WTC11 (cell line): ENCODE measurements at regions not wholly inside any gene's neighbourhood (a gene's known extent, or its start where the extent isn't known, plus 50 kb on each side); places are given as distances from the start of the nearest gene placed in this dataset.

Experiments used
- ATAC-seq: fragments of 200-7000 bp; cut with Tn5 transposase; 2 replicates; pipeline ENCODE4 v1.10.0; 2021; ENCODE audit warnings: mild to moderate bottlenecking, moderate library complexity
- CTCF ChIA-PET: fragments of 300-600 bp; sonication (Branson Sonifier 250); formaldehyde crosslinking; loops from one replicate; lab custom pipeline; 2021; ENCODE audit warnings: antibody characterized with exemption; lab: Charles Lee
- POLR2A ChIA-PET: fragments of 350-600 bp; sonication (Branson Sonifier 250); formaldehyde crosslinking; loops from one replicate; lab custom pipeline; 2021; ENCODE audit warnings: antibody characterized with exemption; lab: Charles Lee
- DNase-seq: peaks from one replicate; pipeline ENCODE4 v3.0.0; 2021; ENCODE audit warnings: low spot score
- H3K27ac Mint-ChIP-seq: 2 replicates; pipeline ENCODE4 v1.8.0; 2021; ENCODE audit warnings: mixed read lengths
- H3K27me3 Mint-ChIP-seq: 2 replicates; pipeline ENCODE4 v1.8.0; 2021; ENCODE audit warnings: low read depth, mild to moderate bottlenecking, moderate library complexity, mixed read lengths
- H3K36me3 Mint-ChIP-seq: 2 replicates; pipeline ENCODE4 v1.8.0; 2021; ENCODE audit warnings: mixed read lengths
- H3K4me1 Mint-ChIP-seq: 2 replicates; pipeline ENCODE4 v1.8.0; 2022; ENCODE audit warnings: mixed read lengths
- H3K4me3 Mint-ChIP-seq: 2 replicates; pipeline ENCODE4 v1.8.0; 2021; ENCODE audit warnings: mild to moderate bottlenecking, moderate library complexity, mixed read lengths
- H3K9me3 Mint-ChIP-seq: 2 replicates; pipeline ENCODE4 v1.8.0; 2021; ENCODE audit warnings: mixed read lengths
- ATF6 ChIP-seq: sonication (generic); formaldehyde crosslinking; IDR thresholded peaks from 2 replicates; pipeline ENCODE4 v1.8.1; 2023; ENCODE audit warnings: mild to moderate bottlenecking, missing genetic modification reagents
- CDX4 ChIP-seq: fragments of 250-450 bp; sonication (Bioruptor Pico); IDR thresholded peaks from 2 replicates; pipeline ENCODE4 v1.9.0; 2021; ENCODE audit warnings: moderate library complexity, mild to moderate bottlenecking, inconsistent platforms, borderline replicate concordance
- HMGA2 ChIP-seq: fragments of 250-450 bp; sonication (Bioruptor Pico); IDR thresholded peaks from 2 replicates; pipeline ENCODE4 v1.4.0; 2021; ENCODE audit warnings: mild to moderate bottlenecking, moderate library complexity
- JAZF1 ChIP-seq: fragments of 250-450 bp; sonication (Bioruptor Pico); IDR thresholded peaks from 2 replicates; pipeline ENCODE4 v1.9.0; 2021; ENCODE audit warnings: moderate library complexity, mild to moderate bottlenecking, inconsistent platforms
- KAT7 ChIP-seq: sonication (generic); formaldehyde crosslinking; IDR thresholded peaks from 2 replicates; pipeline ENCODE4 v1.8.1; 2023; ENCODE audit warnings: missing genetic modification reagents, mild to moderate bottlenecking, borderline replicate concordance
- MYBL2 ChIP-seq: sonication (generic); formaldehyde crosslinking; IDR thresholded peaks from 2 replicates; pipeline ENCODE4 v1.8.1; 2023; ENCODE audit warnings: mild to moderate bottlenecking, moderate library complexity, missing genetic modification reagents
- NFATC4 ChIP-seq: fragments of 250-450 bp; sonication (Bioruptor Pico); IDR thresholded peaks from 2 replicates; pipeline ENCODE4 v1.9.0; 2021; ENCODE audit warnings: mild to moderate bottlenecking
- NR3C1 ChIP-seq: sonication (generic); formaldehyde crosslinking; conservative IDR thresholded peaks from 2 replicates; pipeline ENCODE4 v1.8.1; 2023; ENCODE audit warnings: low read depth, mild to moderate bottlenecking, missing genetic modification reagents
- PREB ChIP-seq: sonication (generic); formaldehyde crosslinking; IDR thresholded peaks from 2 replicates; pipeline ENCODE4 v1.8.1; 2022; ENCODE audit warnings: mild to moderate bottlenecking, missing genetic modification reagents, moderate library complexity, borderline replicate concordance
- RELA ChIP-seq: sonication (generic); formaldehyde crosslinking; IDR thresholded peaks from 2 replicates; pipeline ENCODE4 v1.8.1; 2022; ENCODE audit warnings: missing genetic modification reagents, mild to moderate bottlenecking, borderline replicate concordance
- SMAD3 ChIP-seq: sonication (generic); formaldehyde crosslinking; IDR thresholded peaks from 2 replicates; pipeline ENCODE4 v1.8.0; 2022; ENCODE audit warnings: missing genetic modification reagents, mild to moderate bottlenecking, borderline replicate concordance
- SMAD4 ChIP-seq: sonication (generic); formaldehyde crosslinking; IDR thresholded peaks from 2 replicates; pipeline ENCODE4 v1.8.0; 2022; ENCODE audit warnings: mild to moderate bottlenecking, missing genetic modification reagents
- SP1 ChIP-seq: sonication (generic); formaldehyde crosslinking; conservative IDR thresholded peaks from 2 replicates; pipeline ENCODE4 v1.8.1; 2022; ENCODE audit warnings: missing genetic modification reagents
- ZNF232 ChIP-seq: sonication (generic); formaldehyde crosslinking; IDR thresholded peaks from 2 replicates; pipeline ENCODE4 v1.8.0; 2022; ENCODE audit warnings: mild to moderate bottlenecking, missing genetic modification reagents
- ZNF263 ChIP-seq: sonication (generic); formaldehyde crosslinking; IDR thresholded peaks from 2 replicates; pipeline ENCODE4 v1.8.1; 2022; ENCODE audit warnings: low read depth, mild to moderate bottlenecking, moderate library complexity, missing genetic modification reagents
- ZNF416 ChIP-seq: fragments of 250-450 bp; sonication (Bioruptor Pico); IDR thresholded peaks from 2 replicates; pipeline ENCODE4 v1.9.0; 2021; ENCODE audit warnings: mild to moderate bottlenecking, inconsistent platforms
- TF ChIP-seq, protein P1 (sequence below): sonication (generic); formaldehyde crosslinking; IDR thresholded peaks from 2 replicates; pipeline ENCODE4 v1.8.0; 2022; ENCODE audit warnings: mild to moderate bottlenecking, missing genetic modification reagents
- TF ChIP-seq, protein P2 (sequence below): sonication (generic); formaldehyde crosslinking; IDR thresholded peaks from 2 replicates; pipeline ENCODE4 v1.8.0; 2022; ENCODE audit warnings: mild to moderate bottlenecking, missing genetic modification reagents
- TF ChIP-seq, protein P3 (sequence below): sonication (generic); formaldehyde crosslinking; IDR thresholded peaks from 2 replicates; pipeline ENCODE4 v1.8.1; 2022; ENCODE audit warnings: low read depth, missing genetic modification reagents, borderline replicate concordance
- TF ChIP-seq, protein P4 (sequence below): fragments of 250-450 bp; sonication (Bioruptor Pico); IDR thresholded peaks from 2 replicates; pipeline ENCODE4 v2.1.2; 2022; ENCODE audit warnings: mild to moderate bottlenecking, moderate library complexity
- TF ChIP-seq, protein P5 (sequence below): fragments of 250-450 bp; sonication (Bioruptor Pico); IDR thresholded peaks from 2 replicates; pipeline ENCODE4 v1.8.0; 2021; ENCODE audit warnings: mild to moderate bottlenecking

DNA sequence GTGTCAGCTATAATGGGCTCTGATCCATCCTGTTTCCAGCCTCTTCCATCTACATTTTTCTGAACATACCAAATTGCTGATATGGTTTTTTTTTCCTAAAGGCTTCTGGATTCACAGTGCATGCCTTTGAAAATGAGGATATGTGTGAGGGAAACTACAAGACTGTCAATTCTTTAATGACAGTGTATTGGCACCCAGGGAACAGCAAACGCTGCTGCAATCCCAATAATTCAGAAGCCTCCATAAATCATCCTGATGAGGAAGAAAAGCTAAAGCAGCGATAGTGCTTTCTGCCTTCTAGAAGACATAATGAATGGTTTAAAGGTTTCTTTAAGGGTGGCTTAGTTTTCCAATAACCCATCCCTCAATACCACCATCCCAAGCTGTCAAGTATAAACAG, 304.5 kb upstream of the PKDCC start:
- peaks cover 36% of the 10 kb centered on the region for H3K9me3 Mint-ChIP-seq
- ATAC-seq, result no peak
- DNase-seq, result no peak
- POLR2A ChIA-PET, result no interaction called here
- no peaks in the 10 kb centered on the region for H3K4me1 Mint-ChIP-seq
- H3K36me3 Mint-ChIP-seq, result peaks cover 9% of the 10 kb centered on the region
- CTCF ChIA-PET, result no interaction called here
- TF ChIP-seq, protein P1, sequence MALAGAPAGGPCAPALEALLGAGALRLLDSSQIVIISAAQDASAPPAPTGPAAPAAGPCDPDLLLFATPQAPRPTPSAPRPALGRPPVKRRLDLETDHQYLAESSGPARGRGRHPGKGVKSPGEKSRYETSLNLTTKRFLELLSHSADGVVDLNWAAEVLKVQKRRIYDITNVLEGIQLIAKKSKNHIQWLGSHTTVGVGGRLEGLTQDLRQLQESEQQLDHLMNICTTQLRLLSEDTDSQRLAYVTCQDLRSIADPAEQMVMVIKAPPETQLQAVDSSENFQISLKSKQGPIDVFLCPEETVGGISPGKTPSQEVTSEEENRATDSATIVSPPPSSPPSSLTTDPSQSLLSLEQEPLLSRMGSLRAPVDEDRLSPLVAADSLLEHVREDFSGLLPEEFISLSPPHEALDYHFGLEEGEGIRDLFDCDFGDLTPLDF (CRISPR knock-in tag), result no peak
- TF ChIP-seq JAZF1 (CRISPR knock-in tag) (no peak), CDX4 (no peak), KAT7 (CRISPR knock-in tag) (no peak), NR3C1 (no peak)
- TF ChIP-seq, protein P2, sequence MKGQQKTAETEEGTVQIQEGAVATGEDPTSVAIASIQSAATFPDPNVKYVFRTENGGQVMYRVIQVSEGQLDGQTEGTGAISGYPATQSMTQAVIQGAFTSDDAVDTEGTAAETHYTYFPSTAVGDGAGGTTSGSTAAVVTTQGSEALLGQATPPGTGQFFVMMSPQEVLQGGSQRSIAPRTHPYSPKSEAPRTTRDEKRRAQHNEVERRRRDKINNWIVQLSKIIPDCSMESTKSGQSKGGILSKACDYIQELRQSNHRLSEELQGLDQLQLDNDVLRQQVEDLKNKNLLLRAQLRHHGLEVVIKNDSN (CRISPR knock-in tag), result no peak
- TF ChIP-seq, protein P3, sequence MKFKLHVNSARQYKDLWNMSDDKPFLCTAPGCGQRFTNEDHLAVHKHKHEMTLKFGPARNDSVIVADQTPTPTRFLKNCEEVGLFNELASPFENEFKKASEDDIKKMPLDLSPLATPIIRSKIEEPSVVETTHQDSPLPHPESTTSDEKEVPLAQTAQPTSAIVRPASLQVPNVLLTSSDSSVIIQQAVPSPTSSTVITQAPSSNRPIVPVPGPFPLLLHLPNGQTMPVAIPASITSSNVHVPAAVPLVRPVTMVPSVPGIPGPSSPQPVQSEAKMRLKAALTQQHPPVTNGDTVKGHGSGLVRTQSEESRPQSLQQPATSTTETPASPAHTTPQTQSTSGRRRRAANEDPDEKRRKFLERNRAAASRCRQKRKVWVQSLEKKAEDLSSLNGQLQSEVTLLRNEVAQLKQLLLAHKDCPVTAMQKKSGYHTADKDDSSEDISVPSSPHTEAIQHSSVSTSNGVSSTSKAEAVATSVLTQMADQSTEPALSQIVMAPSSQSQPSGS, result no peak
- H3K27me3 Mint-ChIP-seq, result peaks cover 2% of the 10 kb centered on the region; the same call in 1 of the 2 replicates
- H3K27ac Mint-ChIP-seq, result no peak overlapping the region
- H3K4me3 Mint-ChIP-seq, result no peak overlapping the region

DNA sequence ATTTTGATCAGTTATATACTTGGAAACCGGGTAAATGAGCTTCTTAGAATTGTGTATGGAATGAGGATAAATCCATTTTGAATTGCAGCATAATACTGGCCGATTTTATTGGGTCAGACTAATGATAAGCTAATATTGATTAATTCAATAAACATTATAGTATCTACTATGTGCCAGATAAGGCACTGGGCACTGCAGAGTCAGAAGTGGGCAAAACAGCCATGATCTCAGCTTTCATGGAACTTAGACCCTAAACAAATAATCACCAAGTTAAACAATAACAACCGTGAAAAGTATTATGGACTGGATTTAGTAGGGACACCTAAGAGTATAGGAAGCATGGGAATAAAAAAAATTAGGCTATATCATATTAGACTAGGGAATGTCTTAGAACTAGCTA, 297.0 kb upstream of the PKDCC start:
- H3K36me3 Mint-ChIP-seq, result no peaks in the 10 kb centered on the region
- H3K4me1 Mint-ChIP-seq, result no peaks in the 10 kb centered on the region
- DNase-seq (no peak), ATAC-seq (no peak)
- H3K27me3 Mint-ChIP-seq, result no peaks in the 10 kb centered on the region
- peaks cover 14% of the 10 kb centered on the region for H3K9me3 Mint-ChIP-seq
- no peak overlapping the region for H3K27ac Mint-ChIP-seq
- no peak overlapping the region for H3K4me3 Mint-ChIP-seq
- CTCF ChIA-PET, result interaction anchor here (0.5 kb wide), 1 partner anchor 110 kb away, joined by 3 read pairs; no protein-coding TSS in a partner anchor
- TF ChIP-seq ZNF263 (CRISPR knock-in tag) (no peak), ATF6 (CRISPR knock-in tag) (no peak), ZNF232 (no peak), SMAD3 (no peak), MYBL2 (CRISPR knock-in tag) (no peak), ZNF416 (CRISPR knock-in tag) (no peak)
- TF ChIP-seq, protein P4, sequence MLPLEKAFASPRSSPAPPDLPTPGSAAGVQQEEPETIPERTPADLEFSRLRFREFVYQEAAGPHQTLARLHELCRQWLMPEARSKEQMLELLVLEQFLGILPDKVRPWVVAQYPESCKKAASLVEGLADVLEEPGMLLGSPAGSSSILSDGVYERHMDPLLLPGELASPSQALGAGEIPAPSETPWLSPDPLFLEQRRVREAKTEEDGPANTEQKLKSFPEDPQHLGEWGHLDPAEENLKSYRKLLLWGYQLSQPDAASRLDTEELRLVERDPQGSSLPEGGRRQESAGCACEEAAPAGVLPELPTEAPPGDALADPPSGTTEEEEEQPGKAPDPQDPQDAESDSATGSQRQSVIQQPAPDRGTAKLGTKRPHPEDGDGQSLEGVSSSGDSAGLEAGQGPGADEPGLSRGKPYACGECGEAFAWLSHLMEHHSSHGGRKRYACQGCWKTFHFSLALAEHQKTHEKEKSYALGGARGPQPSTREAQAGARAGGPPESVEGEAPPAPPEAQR, result no peak
- TF ChIP-seq, all 79 proteins: peak for 0
- POLR2A ChIA-PET, result no interaction called here

DNA sequence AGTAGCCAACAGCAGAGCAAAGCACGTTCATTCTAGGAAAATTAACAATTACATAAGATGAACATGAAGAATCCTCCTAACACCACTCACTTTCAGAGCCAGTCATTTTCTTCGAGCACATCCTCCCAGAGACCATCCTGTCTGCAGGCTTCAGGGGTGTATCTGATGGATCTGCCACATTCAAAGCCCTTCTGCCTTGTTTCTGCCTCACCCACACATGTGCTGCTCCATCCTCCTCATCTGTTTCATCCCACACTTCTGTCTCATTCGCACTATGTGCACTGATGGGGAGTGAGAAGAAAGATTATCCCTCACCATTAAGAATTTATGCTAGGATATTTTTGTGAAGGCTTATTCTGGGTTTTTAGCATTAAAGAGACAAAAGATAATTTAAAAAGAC, 287.9 kb upstream of the PKDCC start:
- CTCF ChIA-PET, result no interaction called here
- Mint-ChIP-seq H3K9me3 (no peaks in the 10 kb centered on the region; the same call in 1 of the 2 replicates), H3K36me3 (no peaks in the 10 kb centered on the region), H3K27me3 (no peaks in the 10 kb centered on the region), H3K4me3 (no peak overlapping the region), H3K27ac (no peak overlapping the region), H3K4me1 (no peaks in the 10 kb centered on the region)
- DNase-seq (no peak), ATAC-seq (no peak)
- POLR2A ChIA-PET, result no interaction called here
- TF ChIP-seq SP1 (CRISPR knock-in tag) (no peak), HMGA2 (CRISPR knock-in tag) (no peak), RELA (CRISPR knock-in tag) (no peak), NFATC4 (CRISPR knock-in tag) (no peak), PREB (CRISPR knock-in tag) (no peak), CDX4 (no peak), SMAD4 (CRISPR knock-in tag) (no peak)
- TF ChIP-seq, protein P5, sequence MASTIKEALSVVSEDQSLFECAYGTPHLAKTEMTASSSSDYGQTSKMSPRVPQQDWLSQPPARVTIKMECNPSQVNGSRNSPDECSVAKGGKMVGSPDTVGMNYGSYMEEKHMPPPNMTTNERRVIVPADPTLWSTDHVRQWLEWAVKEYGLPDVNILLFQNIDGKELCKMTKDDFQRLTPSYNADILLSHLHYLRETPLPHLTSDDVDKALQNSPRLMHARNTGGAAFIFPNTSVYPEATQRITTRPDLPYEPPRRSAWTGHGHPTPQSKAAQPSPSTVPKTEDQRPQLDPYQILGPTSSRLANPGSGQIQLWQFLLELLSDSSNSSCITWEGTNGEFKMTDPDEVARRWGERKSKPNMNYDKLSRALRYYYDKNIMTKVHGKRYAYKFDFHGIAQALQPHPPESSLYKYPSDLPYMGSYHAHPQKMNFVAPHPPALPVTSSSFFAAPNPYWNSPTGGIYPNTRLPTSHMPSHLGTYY (CRISPR knock-in tag), result no peak
